ENCODE measurements at regions not wholly inside any gene's neighbourhood (a gene's known extent, or its start where the extent isn't known, plus 50 kb on each side); places are given as distances from the start of the nearest gene placed in this dataset.

DNA sequence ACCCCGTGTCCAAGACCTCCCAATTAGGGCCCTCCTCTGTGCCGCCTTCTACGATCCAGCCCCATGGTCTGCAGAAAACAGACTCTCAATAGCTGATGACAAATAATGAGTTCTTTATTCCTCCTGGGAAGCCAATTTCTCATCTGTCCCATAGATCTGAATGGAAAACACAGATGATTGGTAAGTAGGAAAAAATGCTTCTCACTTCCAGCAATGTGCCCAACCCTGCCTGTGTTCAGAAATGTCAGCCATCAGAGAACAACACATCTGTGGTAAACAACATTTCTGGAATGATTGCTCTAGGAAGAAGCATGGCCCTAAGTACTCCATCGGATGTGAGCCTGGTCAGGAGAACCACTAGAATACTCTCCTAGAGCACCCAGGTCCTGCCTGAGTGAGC lies 240.5 kb upstream of the HES1 start:
- no peak overlapping the region for H3K4me3 ChIP-seq (ENCODE audit: low read depth, low read length)
- no peaks in the 10 kb centered on the region for H3K36me3 ChIP-seq (ENCODE audit: control insufficient read depth, insufficient read depth, low read length)
- H3K9ac ChIP-seq (ENCODE audit: low read depth, low read length), result no peak overlapping the region
- no peaks in the 10 kb centered on the region for H3K4me1 ChIP-seq (ENCODE audit: control insufficient read depth, insufficient read depth, low read length)
- H3K27me3 ChIP-seq (ENCODE audit: control insufficient read depth, insufficient read depth, low read length), result no peaks in the 10 kb centered on the region
- no peaks in the 10 kb centered on the region for H3K9me3 ChIP-seq (ENCODE audit: control insufficient read depth, insufficient read depth, low read length)

DNA sequence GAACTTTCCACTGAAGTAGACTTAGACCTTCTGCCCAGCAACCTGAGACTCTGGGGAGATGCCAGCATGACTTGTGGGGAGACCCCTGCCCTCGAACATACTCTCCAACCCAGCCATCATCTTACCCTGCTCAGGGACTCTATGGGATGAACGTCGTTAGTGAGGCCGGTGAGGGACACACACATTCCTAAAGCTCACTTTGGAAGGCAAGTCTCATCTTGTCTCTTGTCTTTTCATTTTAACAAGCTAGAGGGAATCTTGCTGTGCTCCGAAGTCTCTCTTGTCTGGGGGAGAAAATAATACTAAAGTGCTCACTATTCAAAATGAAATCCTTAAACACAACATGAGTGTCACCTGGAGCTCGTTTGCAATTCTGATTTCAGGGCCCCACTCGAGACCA lies 239.5 kb upstream of the HES1 start:
- no peaks in the 10 kb centered on the region for H3K4me1 ChIP-seq (ENCODE audit: control insufficient read depth, insufficient read depth, low read length)
- no peaks in the 10 kb centered on the region for H3K27me3 ChIP-seq (ENCODE audit: control insufficient read depth, insufficient read depth, low read length)
- no peak overlapping the region for H3K4me3 ChIP-seq (ENCODE audit: low read depth, low read length)
- H3K36me3 ChIP-seq (ENCODE audit: control insufficient read depth, insufficient read depth, low read length), result no peaks in the 10 kb centered on the region
- no peaks in the 10 kb centered on the region for H3K9me3 ChIP-seq (ENCODE audit: control insufficient read depth, insufficient read depth, low read length)
- no peak overlapping the region for H3K9ac ChIP-seq (ENCODE audit: low read depth, low read length)

DNA sequence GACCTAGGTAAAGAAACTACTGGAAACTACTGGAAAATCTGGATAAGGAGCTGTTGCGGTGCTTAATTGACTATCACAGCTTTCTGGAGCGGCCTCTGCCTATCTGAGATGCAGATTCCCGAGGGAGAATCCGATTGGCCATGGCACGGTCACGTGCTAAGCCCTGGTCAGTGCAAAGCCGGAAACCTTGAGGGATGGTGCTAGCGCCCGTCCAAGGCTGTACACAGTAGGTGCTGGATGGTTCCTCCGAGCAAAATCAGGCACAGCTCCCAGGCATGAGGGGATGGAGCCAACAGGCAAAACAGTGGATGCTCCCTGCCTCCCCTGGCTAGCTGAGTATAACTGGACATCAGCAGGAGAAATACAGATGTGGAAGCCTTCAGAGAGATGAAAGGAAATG lies 238.7 kb upstream of the HES1 start:
- Histone ChIP-seq H3K9me3 (ENCODE audit: control insufficient read depth, insufficient read depth, low read length) (no peaks in the 10 kb centered on the region), H3K9ac (ENCODE audit: low read depth, low read length) (no peak overlapping the region)

DNA sequence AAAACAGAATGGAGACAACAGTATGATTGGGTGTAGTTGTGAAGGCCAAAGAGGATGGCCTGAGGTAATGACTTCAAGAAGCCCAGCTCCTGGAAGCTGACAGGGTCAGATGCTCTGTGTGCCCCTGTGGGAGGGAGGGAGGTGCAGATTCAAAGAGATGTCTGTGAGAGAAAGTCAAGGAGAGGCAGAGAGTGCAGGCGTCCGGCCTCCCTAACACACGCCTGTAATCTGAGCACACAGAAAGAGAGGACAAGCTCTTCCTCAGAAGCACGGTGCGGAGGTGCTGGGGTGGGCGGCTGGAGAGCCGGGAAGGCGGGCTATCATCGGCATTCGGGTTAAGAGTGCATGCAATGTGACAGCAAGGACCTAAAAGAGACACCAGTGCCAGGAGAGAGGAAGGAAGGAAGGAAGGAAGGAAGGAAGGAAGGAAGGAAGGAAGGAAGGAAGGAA lies 238.2 kb upstream of the HES1 start:
- Histone ChIP-seq H3K4me1 (ENCODE audit: control insufficient read depth, insufficient read depth, low read length) (no peaks in the 10 kb centered on the region), H3K9ac (ENCODE audit: low read depth, low read length) (no peak overlapping the region), H3K36me3 (ENCODE audit: control insufficient read depth, insufficient read depth, low read length) (no peaks in the 10 kb centered on the region), H3K9me3 (ENCODE audit: control insufficient read depth, insufficient read depth, low read length) (no peaks in the 10 kb centered on the region), H3K4me3 (ENCODE audit: low read depth, low read length) (no peak overlapping the region), H3K27me3 (ENCODE audit: control insufficient read depth, insufficient read depth, low read length) (no peaks in the 10 kb centered on the region)

More for the DNA sequence above, 238.7 kb upstream of the HES1 start:
- Histone ChIP-seq H3K4me1 (ENCODE audit: control insufficient read depth, insufficient read depth, low read length) (no peaks in the 10 kb centered on the region), H3K4me3 (ENCODE audit: low read depth, low read length) (no peak overlapping the region), H3K36me3 (ENCODE audit: control insufficient read depth, insufficient read depth, low read length) (no peaks in the 10 kb centered on the region), H3K27me3 (ENCODE audit: control insufficient read depth, insufficient read depth, low read length) (no peaks in the 10 kb centered on the region)

DNA sequence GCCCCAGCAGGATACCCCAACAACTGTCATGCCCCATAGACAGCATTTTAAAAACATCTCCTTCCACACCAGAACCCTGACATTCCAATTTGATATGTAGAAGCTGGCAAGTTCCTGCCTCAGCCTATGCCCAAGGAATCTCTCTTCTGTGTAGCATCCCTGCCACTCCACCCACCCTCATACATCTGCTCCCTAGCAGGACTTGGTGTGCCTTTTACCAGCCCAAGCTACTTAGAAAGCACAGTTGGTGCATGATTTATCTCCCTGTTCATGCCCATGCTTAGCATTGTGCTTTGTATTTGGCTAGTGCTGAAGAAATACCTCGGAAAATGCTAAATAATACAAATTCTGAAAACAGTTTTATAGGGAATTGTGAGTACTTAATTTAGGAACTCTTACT lies 236.9 kb upstream of the HES1 start:
- Histone ChIP-seq H3K27me3 (ENCODE audit: control insufficient read depth, insufficient read depth, low read length) (no peaks in the 10 kb centered on the region), H3K36me3 (ENCODE audit: control insufficient read depth, insufficient read depth, low read length) (no peaks in the 10 kb centered on the region), H3K9ac (ENCODE audit: low read depth, low read length) (no peak overlapping the region), H3K9me3 (ENCODE audit: control insufficient read depth, insufficient read depth, low read length) (no peaks in the 10 kb centered on the region), H3K4me1 (ENCODE audit: control insufficient read depth, insufficient read depth, low read length) (no peaks in the 10 kb centered on the region), H3K4me3 (ENCODE audit: low read depth, low read length) (no peak overlapping the region)

DNA sequence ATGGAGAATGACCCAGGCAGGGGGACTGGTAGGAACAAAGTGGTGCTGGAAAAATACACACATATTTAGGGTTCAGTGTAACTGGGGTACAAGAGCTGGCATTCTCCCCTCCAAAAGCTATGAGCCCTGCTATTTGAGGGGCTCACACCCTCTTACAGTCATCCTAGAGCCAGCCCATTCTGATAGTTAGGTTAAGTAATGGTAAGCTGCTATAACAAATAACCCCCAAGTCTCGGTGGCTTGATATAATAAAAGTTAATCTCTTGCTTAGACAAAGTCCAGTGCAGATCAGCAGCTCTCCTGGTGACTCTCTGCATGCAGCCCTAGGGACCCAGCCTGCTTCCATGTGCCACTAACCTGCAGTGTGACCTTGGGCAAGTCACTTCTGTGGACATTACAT lies 234.9 kb upstream of the HES1 start:
- no peaks in the 10 kb centered on the region for H3K36me3 ChIP-seq (ENCODE audit: control insufficient read depth, insufficient read depth, low read length)
- H3K4me1 ChIP-seq (ENCODE audit: control insufficient read depth, insufficient read depth, low read length), result no peaks in the 10 kb centered on the region
- no peaks in the 10 kb centered on the region for H3K27me3 ChIP-seq (ENCODE audit: control insufficient read depth, insufficient read depth, low read length)
- H3K4me3 ChIP-seq (ENCODE audit: low read depth, low read length), result no peak overlapping the region
- no peaks in the 10 kb centered on the region for H3K9me3 ChIP-seq (ENCODE audit: control insufficient read depth, insufficient read depth, low read length)
- no peak overlapping the region for H3K9ac ChIP-seq (ENCODE audit: low read depth, low read length)

DNA sequence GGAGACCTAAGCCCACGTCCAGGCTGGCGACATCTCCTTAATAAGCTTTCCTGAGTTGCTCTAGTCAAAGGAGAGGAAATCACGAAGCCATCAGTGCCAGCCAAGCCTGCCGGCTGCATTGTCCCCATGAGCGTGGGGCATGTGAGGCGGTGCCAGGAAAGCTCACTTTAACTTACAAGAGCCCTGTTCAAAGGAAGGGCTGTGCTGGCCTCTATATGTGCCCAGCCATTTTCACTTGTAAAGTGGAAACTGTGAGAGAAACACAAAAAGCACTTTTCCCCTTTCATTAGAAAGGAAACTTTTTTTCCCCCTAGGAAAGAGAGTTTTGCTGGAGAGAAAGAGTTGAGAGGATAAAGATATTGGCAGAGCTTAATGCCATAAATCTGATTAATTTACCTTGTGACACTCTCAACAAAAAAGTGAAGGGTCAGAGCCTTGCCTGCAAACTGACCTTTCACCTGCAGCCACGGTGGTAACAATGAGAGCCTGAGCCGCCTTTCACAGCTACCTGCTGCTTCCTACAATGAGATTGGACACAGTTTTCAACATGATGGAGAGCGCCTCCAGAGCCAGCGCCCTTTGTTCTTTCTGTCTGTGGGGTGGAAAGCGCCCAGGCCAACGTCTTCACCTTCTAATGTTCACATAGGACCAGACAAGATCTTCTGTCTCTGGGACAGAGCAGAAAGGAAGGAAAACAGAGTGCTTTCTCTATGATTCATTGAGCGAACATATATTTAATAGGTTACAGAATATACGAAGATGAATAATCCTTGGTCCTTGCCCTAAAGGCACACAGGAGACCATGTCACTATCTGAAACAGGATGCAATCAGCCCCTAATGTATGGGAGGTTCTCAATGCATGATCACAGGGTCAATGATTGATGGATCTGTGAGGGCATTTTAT lies 233.1 kb upstream of the HES1 start:
- Histone ChIP-seq H3K4me3 (ENCODE audit: low read depth, low read length) (no peak overlapping the region), H3K9ac (ENCODE audit: low read depth, low read length) (no peak overlapping the region)

DNA sequence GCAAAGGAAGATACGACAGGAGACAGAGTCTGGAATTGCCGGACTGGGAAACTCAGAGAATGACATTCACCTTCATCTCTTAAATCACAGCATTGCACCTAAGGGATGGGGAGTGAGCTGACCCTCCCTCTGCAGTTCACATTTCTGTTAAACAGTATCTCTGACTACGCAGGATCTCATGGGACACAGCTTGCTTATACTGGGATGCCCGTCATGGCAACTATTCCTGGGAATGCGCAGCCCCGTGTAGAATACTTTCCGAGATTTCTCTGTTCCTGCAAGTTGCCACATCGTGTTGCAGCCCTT lies 232.5 kb upstream of the HES1 start:
- no peaks in the 10 kb centered on the region for H3K9me3 ChIP-seq (ENCODE audit: control insufficient read depth, insufficient read depth, low read length)
- no peak overlapping the region for H3K4me3 ChIP-seq (ENCODE audit: low read depth, low read length)
- H3K27me3 ChIP-seq (ENCODE audit: control insufficient read depth, insufficient read depth, low read length), result no peaks in the 10 kb centered on the region
- no peaks in the 10 kb centered on the region for H3K36me3 ChIP-seq (ENCODE audit: control insufficient read depth, insufficient read depth, low read length)
- no peaks in the 10 kb centered on the region for H3K4me1 ChIP-seq (ENCODE audit: control insufficient read depth, insufficient read depth, low read length)
- H3K9ac ChIP-seq (ENCODE audit: low read depth, low read length), result no peak overlapping the region

More for the DNA sequence above, 233.1 kb upstream of the HES1 start:
- H3K9me3 ChIP-seq (ENCODE audit: control insufficient read depth, insufficient read depth, low read length), result no peaks in the 10 kb centered on the region
- no peaks in the 10 kb centered on the region for H3K4me1 ChIP-seq (ENCODE audit: control insufficient read depth, insufficient read depth, low read length)
- H3K36me3 ChIP-seq (ENCODE audit: control insufficient read depth, insufficient read depth, low read length), result no peaks in the 10 kb centered on the region
- no peaks in the 10 kb centered on the region for H3K27me3 ChIP-seq (ENCODE audit: control insufficient read depth, insufficient read depth, low read length)

DNA sequence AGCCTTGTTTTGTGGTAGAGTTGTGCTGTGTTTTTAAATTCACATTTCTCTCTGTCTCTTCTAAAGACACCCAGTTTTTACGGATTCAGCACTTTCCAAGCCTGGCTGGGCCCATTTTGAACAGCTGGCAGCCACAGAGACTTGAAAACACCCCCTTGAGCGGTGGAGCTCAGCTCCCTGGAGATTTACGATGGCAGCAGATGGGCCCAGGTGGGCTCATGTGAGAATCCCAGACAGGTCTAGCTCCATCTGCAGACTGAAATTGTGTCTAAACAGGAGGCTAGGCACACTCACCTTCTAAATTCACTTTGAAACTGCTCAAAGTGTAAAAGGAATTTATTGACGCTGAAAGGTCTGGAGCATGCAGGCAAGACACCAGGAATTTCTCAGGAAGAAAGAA lies 232.0 kb upstream of the HES1 start:
- Histone ChIP-seq H3K4me1 (ENCODE audit: control insufficient read depth, insufficient read depth, low read length) (no peaks in the 10 kb centered on the region), H3K9ac (ENCODE audit: low read depth, low read length) (no peak overlapping the region), H3K27me3 (ENCODE audit: control insufficient read depth, insufficient read depth, low read length) (no peaks in the 10 kb centered on the region), H3K9me3 (ENCODE audit: control insufficient read depth, insufficient read depth, low read length) (no peaks in the 10 kb centered on the region), H3K4me3 (ENCODE audit: low read depth, low read length) (no peak overlapping the region), H3K36me3 (ENCODE audit: control insufficient read depth, insufficient read depth, low read length) (no peaks in the 10 kb centered on the region)

DNA sequence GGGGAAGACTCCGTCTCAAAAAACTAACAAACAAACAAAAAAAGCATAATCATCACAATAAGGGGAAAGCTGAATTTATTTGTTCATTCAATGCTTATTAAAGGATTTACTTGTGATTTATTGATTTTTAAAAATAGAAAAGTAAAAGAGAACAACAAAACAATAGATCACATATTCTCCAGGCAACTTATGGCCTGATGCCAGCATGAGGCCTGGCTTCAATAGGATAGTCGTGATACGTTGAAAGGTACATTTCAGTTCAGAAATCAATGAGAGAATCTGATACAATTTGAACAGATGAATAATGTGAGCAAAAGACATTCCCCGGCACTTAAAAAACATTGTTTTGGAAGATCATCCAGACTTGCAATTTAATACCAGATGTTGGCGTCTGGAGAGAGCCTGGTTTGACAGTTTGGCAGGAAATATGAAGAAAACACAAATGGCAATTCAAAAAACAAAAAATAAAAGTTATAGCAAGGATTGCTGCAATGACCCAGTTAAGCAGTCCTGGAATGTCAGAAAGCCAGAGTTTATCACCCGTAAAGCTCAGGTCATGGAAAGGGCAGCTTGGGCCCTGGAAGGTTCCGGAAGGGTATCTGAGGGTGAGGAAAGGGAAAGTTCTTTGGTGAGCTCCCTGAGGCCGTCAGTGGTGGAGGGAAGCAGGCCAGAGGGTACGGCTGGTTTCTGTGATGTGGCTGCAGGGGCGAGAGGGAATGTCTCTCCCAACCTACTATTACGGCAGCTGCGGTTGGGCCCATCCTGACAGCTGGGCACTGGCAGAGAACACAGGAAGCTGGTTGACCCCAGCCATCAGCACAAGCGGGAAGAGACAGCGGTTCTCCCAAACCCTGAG lies 230.2 kb upstream of the HES1 start:
- no peaks in the 10 kb centered on the region for H3K9me3 ChIP-seq (ENCODE audit: control insufficient read depth, insufficient read depth, low read length)
- H3K4me1 ChIP-seq (ENCODE audit: control insufficient read depth, insufficient read depth, low read length), result no peaks in the 10 kb centered on the region
- H3K36me3 ChIP-seq (ENCODE audit: control insufficient read depth, insufficient read depth, low read length), result no peaks in the 10 kb centered on the region
- H3K4me3 ChIP-seq (ENCODE audit: low read depth, low read length), result no peak overlapping the region
- H3K27me3 ChIP-seq (ENCODE audit: control insufficient read depth, insufficient read depth, low read length), result no peaks in the 10 kb centered on the region
- no peak overlapping the region for H3K9ac ChIP-seq (ENCODE audit: low read depth, low read length)

DNA sequence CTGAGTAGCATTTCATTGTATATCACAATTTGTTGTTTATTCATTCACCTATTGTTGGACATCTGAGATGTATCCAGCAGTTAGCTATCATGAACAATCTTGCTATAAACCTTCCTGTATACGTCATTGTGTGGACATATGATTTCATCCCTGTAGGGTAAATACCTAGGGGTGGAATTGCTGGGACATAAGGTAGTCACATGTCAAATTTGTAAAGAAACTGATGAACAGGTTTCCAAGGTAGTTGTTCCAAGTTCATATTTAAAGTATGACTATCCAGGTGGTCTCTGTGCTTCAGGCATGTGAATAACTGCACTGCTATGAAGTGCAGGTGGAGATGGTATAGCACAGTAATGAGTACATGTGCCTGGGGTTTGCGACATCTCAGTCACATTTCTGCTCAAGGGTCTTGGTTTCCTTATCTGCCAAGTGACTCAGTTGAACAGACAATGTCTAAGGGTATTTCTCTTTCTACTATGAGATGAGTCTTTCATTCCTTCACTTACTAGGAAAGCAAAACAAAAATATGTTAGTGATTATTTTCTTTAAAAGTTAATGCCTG lies 229.0 kb upstream of the HES1 start:
- H3K36me3 ChIP-seq (ENCODE audit: control insufficient read depth, insufficient read depth, low read length), result no peaks in the 10 kb centered on the region

More for the DNA sequence above, 229.0 kb upstream of the HES1 start:
- Histone ChIP-seq H3K27me3 (ENCODE audit: control insufficient read depth, insufficient read depth, low read length) (no peaks in the 10 kb centered on the region), H3K4me1 (ENCODE audit: control insufficient read depth, insufficient read depth, low read length) (peaks cover 10% of the 10 kb centered on the region), H3K9me3 (ENCODE audit: control insufficient read depth, insufficient read depth, low read length) (no peaks in the 10 kb centered on the region), H3K4me3 (ENCODE audit: low read depth, low read length) (no peak overlapping the region), H3K9ac (ENCODE audit: low read depth, low read length) (no peak overlapping the region)
